MCF 10A (cell line): ENCODE measurements at regions not wholly inside any gene's neighbourhood (a gene's known extent, or its start where the extent isn't known, plus 50 kb on each side); places are given as distances from the start of the nearest gene placed in this dataset.

Experiments used
- BruUV-seq: library from RNA; stranded (reverse); fragments of 400-500 nt; replicated peaks from 2 replicates; lab custom pipeline; 2021; lab: Mats Ljungman, UMichigan
- CTCF ChIA-PET: fragments of 300-600 bp; sonication (Branson Sonifier 250); formaldehyde crosslinking; extraction: SDS; loops from one replicate; lab custom pipeline; 2021; ENCODE audit warnings: antibody characterized with exemption, inconsistent platforms; lab: Yijun Ruan, JAX
- POLR2A ChIA-PET: fragments of 300-600, 350-650 bp; sonication (Branson Sonifier 250); formaldehyde crosslinking; extraction: SDS; loops from one replicate; lab custom pipeline; 2020; ENCODE audit warnings: antibody characterized with exemption, inconsistent platforms; lab: Yijun Ruan, JAX
- DNase-seq: peaks from one replicate; pipeline ENCODE4 v3.0.0-alpha.2; 2018; ENCODE audit not compliant: unreplicated experiment
- H3K27ac Mint-ChIP-seq: one replicate; pipeline ENCODE4 v1.8.0; 2022; ENCODE audit warnings: mild to moderate bottlenecking, low read depth, mixed read lengths; ENCODE audit not compliant: unreplicated experiment
- H3K27me3 Mint-ChIP-seq: one replicate; pipeline ENCODE4 v1.8.0; 2022; ENCODE audit warnings: mixed read lengths; ENCODE audit not compliant: insufficient read depth, unreplicated experiment
- H3K36me3 Mint-ChIP-seq: one replicate; pipeline ENCODE4 v1.8.0; 2022; ENCODE audit warnings: mild to moderate bottlenecking, moderate library complexity, mixed read lengths; ENCODE audit not compliant: insufficient read depth, unreplicated experiment
- H3K4me1 Mint-ChIP-seq: one replicate; pipeline ENCODE4 v1.8.0; 2022; ENCODE audit warnings: mixed read lengths; ENCODE audit not compliant: insufficient read depth, unreplicated experiment
- H3K4me3 Mint-ChIP-seq: one replicate; pipeline ENCODE4 v1.8.0; 2022; ENCODE audit warnings: mild to moderate bottlenecking, moderate library complexity, mixed read lengths; ENCODE audit not compliant: unreplicated experiment
- H3K9me3 Mint-ChIP-seq: one replicate; pipeline ENCODE4 v1.8.0; 2022; ENCODE audit warnings: mixed read lengths; ENCODE audit not compliant: unreplicated experiment
- intact Hi-C: fragments of 100-400 bp; cut with micrococcal nuclease; formaldehyde crosslinking; loops from 2 replicates; pipeline ENCODE4 v1.14.1; 2022
- TF ChIP-seq, protein P1 (sequence below): fragments of 200-600 bp; IDR thresholded peaks from one replicate; pipeline ENCODE4 v1.8.0; 2022; ENCODE audit warnings: antibody characterized with exemption, mild to moderate bottlenecking; ENCODE audit not compliant: unreplicated experiment

DNA sequence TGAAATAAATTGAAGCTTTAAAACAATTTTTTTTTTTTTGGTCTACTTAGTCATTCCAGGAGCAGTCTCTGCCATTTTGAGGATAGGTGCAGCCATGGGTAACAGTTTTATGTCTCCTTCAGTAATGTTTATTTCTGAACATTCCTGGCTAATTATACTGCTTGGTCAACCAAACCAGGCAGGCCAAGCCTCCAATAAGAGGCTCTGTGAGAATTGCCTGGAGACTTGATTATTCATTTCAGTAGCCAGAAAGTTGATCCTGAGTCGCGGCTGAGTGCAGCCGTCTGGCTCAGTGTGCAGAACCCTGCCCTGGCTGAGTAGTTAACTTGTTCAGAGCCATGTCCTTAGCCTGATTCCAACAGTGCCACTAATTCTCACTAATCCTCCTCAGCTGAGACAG lies 364.0 kb upstream of the FAT3 start:
- ChIA-PET POLR2A (interaction anchor here (0.7 to 1.0 kb wide), 2 partner anchors 18 to 328 kb away, joined by 3 to 5 read pairs; no protein-coding TSS in a partner anchor), CTCF (interaction anchor here (0.6 to 0.7 kb wide), 3 partner anchors 105 to 1015 kb away, joined by 3 to 5 read pairs (median 3); no protein-coding TSS in a partner anchor)
- Mint-ChIP-seq H3K27me3 (no peaks in the 10 kb centered on the region), H3K9me3 (peaks cover 2% of the 10 kb centered on the region), H3K36me3 (no peaks in the 10 kb centered on the region), H3K27ac (no peak overlapping the region), H3K4me1 (peaks cover 22% of the 10 kb centered on the region), H3K4me3 (no peak overlapping the region)
- TF ChIP-seq, protein P1, sequence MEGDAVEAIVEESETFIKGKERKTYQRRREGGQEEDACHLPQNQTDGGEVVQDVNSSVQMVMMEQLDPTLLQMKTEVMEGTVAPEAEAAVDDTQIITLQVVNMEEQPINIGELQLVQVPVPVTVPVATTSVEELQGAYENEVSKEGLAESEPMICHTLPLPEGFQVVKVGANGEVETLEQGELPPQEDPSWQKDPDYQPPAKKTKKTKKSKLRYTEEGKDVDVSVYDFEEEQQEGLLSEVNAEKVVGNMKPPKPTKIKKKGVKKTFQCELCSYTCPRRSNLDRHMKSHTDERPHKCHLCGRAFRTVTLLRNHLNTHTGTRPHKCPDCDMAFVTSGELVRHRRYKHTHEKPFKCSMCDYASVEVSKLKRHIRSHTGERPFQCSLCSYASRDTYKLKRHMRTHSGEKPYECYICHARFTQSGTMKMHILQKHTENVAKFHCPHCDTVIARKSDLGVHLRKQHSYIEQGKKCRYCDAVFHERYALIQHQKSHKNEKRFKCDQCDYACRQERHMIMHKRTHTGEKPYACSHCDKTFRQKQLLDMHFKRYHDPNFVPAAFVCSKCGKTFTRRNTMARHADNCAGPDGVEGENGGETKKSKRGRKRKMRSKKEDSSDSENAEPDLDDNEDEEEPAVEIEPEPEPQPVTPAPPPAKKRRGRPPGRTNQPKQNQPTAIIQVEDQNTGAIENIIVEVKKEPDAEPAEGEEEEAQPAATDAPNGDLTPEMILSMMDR: no peak
- no TSS peak for BruUV-seq
- intact Hi-C loops: no loop called here
- DNase-seq: no peak

DNA sequence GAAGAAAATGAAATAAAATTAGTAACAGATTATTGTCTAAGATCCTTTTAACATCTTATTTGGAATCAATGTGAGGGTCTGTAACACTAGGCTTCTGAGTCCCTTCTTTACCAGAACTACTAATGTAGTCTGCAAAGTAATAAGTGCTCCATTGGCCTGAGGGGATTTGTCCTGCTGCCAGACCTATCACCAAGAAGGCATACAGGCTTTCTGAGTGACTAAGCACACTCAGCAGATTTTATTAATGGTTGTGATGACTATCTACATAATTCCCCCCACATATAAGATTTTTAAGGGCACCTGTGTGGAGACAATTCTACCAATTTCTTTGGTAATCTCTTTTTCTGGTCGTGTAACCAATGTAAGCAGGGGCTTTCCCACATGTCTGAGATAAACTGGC lies 365.0 kb upstream of the FAT3 start:
- peaks cover 22% of the 10 kb centered on the region for H3K4me1 Mint-ChIP-seq
- POLR2A ChIA-PET: no interaction called here
- no TSS peak for BruUV-seq
- CTCF ChIA-PET: no interaction called here
- H3K27me3 Mint-ChIP-seq: no peaks in the 10 kb centered on the region
- DNase-seq: peak; percentile 51
- no peaks in the 10 kb centered on the region for H3K36me3 Mint-ChIP-seq
- H3K27ac Mint-ChIP-seq: no peak overlapping the region
- TF ChIP-seq, protein P1: no peak
- H3K9me3 Mint-ChIP-seq: peaks cover 7% of the 10 kb centered on the region
- H3K4me3 Mint-ChIP-seq: no peak overlapping the region
- intact Hi-C loops: loop anchor here (10.0 kb wide), 1 partner anchor 125 kb away; no protein-coding TSS in a partner anchor

DNA sequence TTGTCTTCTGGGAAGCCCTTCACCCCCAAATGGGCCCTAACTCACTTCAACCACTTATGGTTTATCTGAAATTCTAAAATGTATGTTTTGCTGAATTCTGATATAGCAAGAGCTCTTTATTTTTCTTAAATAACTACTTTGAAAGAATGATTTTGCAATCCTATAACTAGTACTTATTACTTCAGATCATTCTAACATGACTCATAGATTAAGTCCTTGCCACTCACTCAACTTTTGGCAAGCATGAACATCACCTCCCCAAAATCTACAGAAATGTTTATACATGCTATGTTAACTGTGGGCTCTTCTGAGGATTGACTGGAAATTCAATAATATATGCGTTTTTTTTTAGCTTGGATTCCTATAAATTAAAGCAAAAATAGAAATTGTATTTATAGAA lies 367.4 kb upstream of the FAT3 start:
- no TSS peak for BruUV-seq
- Mint-ChIP-seq H3K27ac (peak overlapping the region; percentile 82), H3K9me3 (peaks cover 7% of the 10 kb centered on the region), H3K36me3 (no peaks in the 10 kb centered on the region), H3K4me1 (peaks cover 22% of the 10 kb centered on the region), H3K27me3 (no peaks in the 10 kb centered on the region), H3K4me3 (no peak overlapping the region)
- ChIA-PET CTCF (interaction anchor here (0.6 to 0.7 kb wide), 2 partner anchors 120 to 1883 kb away, joined by 3 to 4 read pairs; no protein-coding TSS in a partner anchor), POLR2A (interaction anchor here (0.6 to 1.3 kb wide), 5 partner anchors 13 to 114 kb away, joined by 3 to 4 read pairs (median 3); no protein-coding TSS in a partner anchor)
- intact Hi-C loops: loop anchor here (10.0 kb wide), 1 partner anchor 128 kb away; no protein-coding TSS in a partner anchor
- TF ChIP-seq, protein P1: no peak
- DNase-seq: peak; percentile 79

DNA sequence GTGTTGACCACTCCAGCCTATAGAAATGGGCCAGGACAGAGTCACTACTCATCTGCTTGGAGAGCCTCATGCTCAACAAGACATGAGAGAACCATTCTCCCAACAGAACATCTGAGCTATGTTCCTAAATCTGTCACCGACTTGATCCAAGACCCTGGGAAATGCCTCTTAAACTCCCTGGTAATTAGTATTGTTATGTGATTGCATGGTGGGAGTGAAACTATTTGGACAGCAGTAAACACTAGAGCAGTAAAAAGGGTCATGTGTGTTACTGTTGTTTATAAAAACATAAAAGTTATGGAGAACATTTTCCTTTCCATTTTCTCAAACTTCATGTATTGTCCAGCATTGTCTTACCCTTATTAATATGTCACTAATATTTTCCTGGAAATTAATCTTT lies 369.8 kb upstream of the FAT3 start:
- intact Hi-C loops: loop anchor here (10.0 kb wide), 1 partner anchor 130 kb away; no protein-coding TSS in a partner anchor
- Mint-ChIP-seq H3K9me3 (peaks cover 7% of the 10 kb centered on the region), H3K36me3 (no peaks in the 10 kb centered on the region), H3K4me3 (no peak overlapping the region), H3K4me1 (peaks cover 20% of the 10 kb centered on the region), H3K27me3 (no peaks in the 10 kb centered on the region), H3K27ac (no peak overlapping the region)
- DNase-seq: no peak
- POLR2A ChIA-PET: no interaction called here
- TF ChIP-seq, protein P1: no peak
- CTCF ChIA-PET: interaction anchor here (0.7 kb wide), 1 partner anchor 344 kb away, joined by 3 read pairs; no protein-coding TSS in a partner anchor
- no TSS peak for BruUV-seq
